Kidney epithelial cell (primary cell): ENCODE measurements at regions not wholly inside any gene's neighbourhood (a gene's known extent, or its start where the extent isn't known, plus 50 kb on each side); places are given as distances from the start of the nearest gene placed in this dataset.
A peak's percentile ranks its signal among the peaks of the same experiment; 100 is the strongest.
"Not testable (repeated sequence)": the region's sequence is repeated elsewhere in the genome, so short reads cannot be mapped to it uniquely, and the experiment has no call there.

Experiments
- DNase-seq: peaks from one replicate; pipeline ENCODE4 v3.0.0-alpha.2; 2010; ENCODE audit warnings: low read depth
- H3K27me3 ChIP-seq: 2 replicates; pipeline ENCODE4 v1.6.0; 2011; ENCODE audit warnings: low read length; ENCODE audit not compliant: control insufficient read depth, insufficient read depth
- H3K36me3 ChIP-seq: 2 replicates; pipeline ENCODE4 v1.5.1; 2011; ENCODE audit warnings: low read length; ENCODE audit not compliant: control insufficient read depth, insufficient read depth
- H3K4me3 ChIP-seq: 2 replicates; pipeline ENCODE4 v1.5.1; 2011; ENCODE audit warnings: low read depth, mild to moderate bottlenecking, control low read depth, low read length
- CTCF ChIP-seq: IDR thresholded peaks from 2 replicates; pipeline ENCODE4 v1.5.1; 2011; ENCODE audit warnings: mild to moderate bottlenecking, moderate library complexity, low read length, control low read depth, inconsistent platforms; ENCODE audit not compliant: insufficient read depth, poor library complexity, severe bottlenecking

- H3K36me3 ChIP-seq, H3K4me3 ChIP-seq, DNase-seq, H3K27me3 ChIP-seq: not testable (repeated sequence)
Measured at GRCh38 chr1:149841597-149842238, 57.6 kb upstream of the BOLA1 start.

- not testable (repeated sequence) for DNase-seq, H3K4me3 ChIP-seq, H3K36me3 ChIP-seq, H3K27me3 ChIP-seq
Measured at GRCh38 chr1:149842458-149843064, 56.8 kb upstream of the BOLA1 start.

GRCh38 chr1:149843431-149844041 lies 55.8 kb upstream of the BOLA1 start:
- DNase-seq, result no peak
- no peaks in the 10 kb centered on the region for H3K36me3 ChIP-seq
- H3K4me3 ChIP-seq, result peak overlapping the region; percentile 61
- no peak for TF ChIP-seq CTCF
- H3K27me3 ChIP-seq, result no peaks in the 10 kb centered on the region

- no peak for TF ChIP-seq CTCF
- Histone ChIP-seq H3K36me3 (no peaks in the 10 kb centered on the region), H3K27me3 (no peaks in the 10 kb centered on the region), H3K4me3 (peak overlapping the region; percentile 61)
- DNase-seq, result no peak
Measured at GRCh38 chr1:149844101-149844500, 55.3 kb upstream of the BOLA1 start.

- no peak for DNase-seq
- H3K4me3 ChIP-seq, result no peak overlapping the region
- TF ChIP-seq CTCF, result no peak
- H3K27me3 ChIP-seq, result no peaks in the 10 kb centered on the region
- no peaks in the 10 kb centered on the region for H3K36me3 ChIP-seq
Measured at GRCh38 chr1:149844650-149845255, 54.6 kb upstream of the BOLA1 start.

- Histone ChIP-seq H3K4me3 (no peak overlapping the region), H3K36me3 (no peaks in the 10 kb centered on the region), H3K27me3 (no peaks in the 10 kb centered on the region)
- TF ChIP-seq CTCF, result no peak
- no peak for DNase-seq
Measured at GRCh38 chr1:149845416-149845815, 54.0 kb upstream of the BOLA1 start.
